ENCODE measurements at regions not wholly inside any gene's neighbourhood (a gene's known extent, or its start where the extent isn't known, plus 50 kb on each side); places are given as distances from the start of the nearest gene placed in this dataset.

DNA sequence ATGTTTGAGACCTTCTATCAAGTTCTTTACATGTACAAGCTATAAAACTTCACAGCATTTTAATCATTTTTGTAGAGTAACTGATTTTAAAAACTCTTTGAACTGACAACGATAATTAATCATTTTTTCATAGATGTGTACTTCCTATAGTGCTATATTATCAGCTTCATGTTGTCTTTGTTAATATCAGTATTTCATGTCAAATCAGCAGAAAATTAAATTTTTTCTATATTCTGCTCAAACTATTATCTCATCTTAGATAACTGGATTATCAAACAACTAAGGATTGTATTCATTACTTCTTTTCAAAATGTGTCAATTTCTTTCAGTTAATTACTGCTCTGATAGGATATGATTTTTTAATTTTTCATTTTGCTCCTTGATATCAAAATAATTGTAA lies 214.6 kb upstream of the RGS18 start:
- TF ChIP-seq, protein P1, sequence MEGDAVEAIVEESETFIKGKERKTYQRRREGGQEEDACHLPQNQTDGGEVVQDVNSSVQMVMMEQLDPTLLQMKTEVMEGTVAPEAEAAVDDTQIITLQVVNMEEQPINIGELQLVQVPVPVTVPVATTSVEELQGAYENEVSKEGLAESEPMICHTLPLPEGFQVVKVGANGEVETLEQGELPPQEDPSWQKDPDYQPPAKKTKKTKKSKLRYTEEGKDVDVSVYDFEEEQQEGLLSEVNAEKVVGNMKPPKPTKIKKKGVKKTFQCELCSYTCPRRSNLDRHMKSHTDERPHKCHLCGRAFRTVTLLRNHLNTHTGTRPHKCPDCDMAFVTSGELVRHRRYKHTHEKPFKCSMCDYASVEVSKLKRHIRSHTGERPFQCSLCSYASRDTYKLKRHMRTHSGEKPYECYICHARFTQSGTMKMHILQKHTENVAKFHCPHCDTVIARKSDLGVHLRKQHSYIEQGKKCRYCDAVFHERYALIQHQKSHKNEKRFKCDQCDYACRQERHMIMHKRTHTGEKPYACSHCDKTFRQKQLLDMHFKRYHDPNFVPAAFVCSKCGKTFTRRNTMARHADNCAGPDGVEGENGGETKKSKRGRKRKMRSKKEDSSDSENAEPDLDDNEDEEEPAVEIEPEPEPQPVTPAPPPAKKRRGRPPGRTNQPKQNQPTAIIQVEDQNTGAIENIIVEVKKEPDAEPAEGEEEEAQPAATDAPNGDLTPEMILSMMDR (IDR thresholded peaks at IDR 0.05 in 8 of 11, conservative IDR thresholded peaks at IDR 0.05 in 3 of 11): no peak
- TF ChIP-seq POLR2A (IDR thresholded peaks at IDR 0.05) (no peak), POLR2AphosphoS5 (IDR thresholded peaks at IDR 0.05) (no peak)
